Stimulated activated CD4-positive, alpha-beta T cell treated with anti-CD3 and anti-CD28 coated beads, TNF-alpha, amount 100 ng/mL, for 48 hours (primary cell): ENCODE measurements at regions not wholly inside any gene's neighbourhood (a gene's known extent, or its start where the extent isn't known, plus 50 kb on each side); places are given as distances from the start of the nearest gene placed in this dataset.
"Not testable (repeated sequence)": the region's sequence is repeated elsewhere in the genome, so short reads cannot be mapped to it uniquely, and the experiment has no call there.

Experiments
- DNase-seq, 3 donors: peaks; one replicate each; pipeline ENCODE4 v3.0.0-alpha.2; 2020; ENCODE audit warnings: low read depth in 3 of 3

DNA sequence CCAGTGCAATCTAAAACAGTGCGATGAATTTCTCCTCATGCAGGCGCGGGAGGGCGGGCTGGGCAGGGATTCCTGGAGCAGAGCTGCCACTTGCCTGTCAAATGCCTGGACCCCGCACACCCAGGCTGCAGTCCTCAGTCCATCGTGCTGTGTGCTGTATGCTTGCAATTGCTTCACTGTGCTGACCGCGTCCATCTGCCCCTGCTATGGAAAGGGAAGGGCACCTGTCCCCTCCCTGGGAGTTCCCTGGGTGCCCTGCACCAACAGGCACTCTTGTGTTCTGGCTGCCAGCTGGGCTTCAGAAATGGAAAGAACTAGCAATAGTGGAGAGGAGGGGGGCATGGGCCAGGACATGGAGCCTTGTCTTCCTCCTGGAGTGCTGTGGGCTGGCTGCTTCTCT is 185.4 kb upstream of the B3GAT1 start:
- no peak for DNase-seq

DNA sequence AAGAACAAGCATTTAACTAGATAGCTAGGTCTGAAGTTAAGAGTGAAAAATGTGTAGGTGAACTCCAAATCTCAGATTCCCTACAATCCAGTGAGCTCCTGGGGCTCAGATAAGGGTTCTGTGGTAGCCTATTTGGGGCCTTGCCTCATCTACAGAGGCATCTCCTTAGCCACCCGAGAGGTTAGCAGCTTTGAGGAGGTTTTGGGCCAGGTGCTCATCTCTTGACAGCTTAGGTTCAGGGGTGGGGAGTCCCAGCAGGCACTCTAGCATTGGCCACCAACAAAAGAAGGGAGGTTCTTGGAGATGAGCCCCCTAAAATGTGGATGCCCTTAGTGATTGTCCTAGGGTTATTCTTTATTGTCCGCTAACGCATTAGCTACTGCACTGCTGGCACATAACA is 184.4 kb upstream of the B3GAT1 start:
- DNase-seq, result no peak

DNA sequence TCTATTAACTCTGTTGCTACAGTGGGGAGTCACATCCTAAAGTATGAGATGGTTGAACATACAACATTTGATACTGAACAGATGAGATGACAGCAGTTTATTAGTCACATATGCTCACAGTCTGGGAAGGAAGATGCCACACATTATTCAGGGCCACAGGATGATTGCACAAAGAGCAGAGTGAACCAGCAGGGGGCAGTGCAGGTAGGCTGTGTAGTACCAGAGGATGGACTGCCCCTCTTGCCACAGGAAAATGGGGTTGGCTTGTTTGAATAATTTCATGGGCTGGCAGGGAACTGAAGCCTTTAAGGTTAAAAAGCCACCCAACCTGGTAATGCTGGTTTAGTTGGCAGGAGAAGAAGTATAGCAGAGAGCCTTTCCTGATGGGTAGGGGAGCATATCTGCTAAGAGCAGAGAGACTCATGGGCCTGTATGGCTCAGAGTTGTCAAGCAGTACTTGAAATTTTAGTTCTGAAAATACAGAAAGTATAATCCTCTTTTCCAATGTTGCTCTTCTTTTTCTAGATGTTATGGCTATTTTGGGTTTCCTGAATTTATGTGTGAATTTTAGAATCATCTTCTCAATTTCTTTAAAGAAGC is 180.4 kb upstream of the B3GAT1 start:
- peak; percentile 39 to 62 (median 40) for DNase-seq

DNA sequence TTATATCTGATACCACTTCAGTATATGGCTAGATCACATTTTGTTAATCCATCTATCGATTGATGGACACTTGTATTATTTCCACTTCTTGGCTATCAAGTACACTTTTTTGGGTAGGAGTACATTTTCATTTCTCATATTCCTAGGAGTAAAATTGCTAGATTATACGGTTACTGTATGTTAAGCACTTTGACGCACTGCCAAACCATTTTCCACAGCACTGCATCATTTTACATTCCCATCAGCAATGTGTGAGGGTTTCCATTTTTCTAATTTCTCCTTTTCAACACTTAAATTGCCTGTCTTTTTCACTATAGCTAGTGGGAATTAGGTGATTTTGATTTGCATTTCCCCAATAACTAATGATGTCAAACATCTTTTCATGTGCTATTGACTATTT is 179.3 kb upstream of the B3GAT1 start:
- no peak for DNase-seq

DNA sequence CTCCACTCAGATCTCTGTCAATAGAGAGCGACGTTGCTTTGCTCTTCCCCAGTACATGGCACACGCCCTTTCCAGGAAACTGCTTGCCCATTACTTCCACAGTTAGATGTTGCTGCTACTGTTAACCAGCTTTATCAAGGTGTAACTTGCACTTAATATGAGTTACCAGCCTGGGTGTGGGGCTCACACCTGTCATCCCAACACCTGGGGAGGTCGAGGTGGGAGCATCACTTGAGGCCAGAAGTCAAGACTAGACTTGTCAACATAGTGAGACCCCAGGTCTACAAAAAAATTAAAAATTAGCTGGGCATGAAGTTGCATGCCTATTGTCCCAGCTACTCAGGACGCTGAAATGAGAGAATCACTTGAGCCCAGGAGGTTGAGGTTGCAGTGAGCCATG is 177.1 kb upstream of the B3GAT1 start:
- DNase-seq, result no peak

DNA sequence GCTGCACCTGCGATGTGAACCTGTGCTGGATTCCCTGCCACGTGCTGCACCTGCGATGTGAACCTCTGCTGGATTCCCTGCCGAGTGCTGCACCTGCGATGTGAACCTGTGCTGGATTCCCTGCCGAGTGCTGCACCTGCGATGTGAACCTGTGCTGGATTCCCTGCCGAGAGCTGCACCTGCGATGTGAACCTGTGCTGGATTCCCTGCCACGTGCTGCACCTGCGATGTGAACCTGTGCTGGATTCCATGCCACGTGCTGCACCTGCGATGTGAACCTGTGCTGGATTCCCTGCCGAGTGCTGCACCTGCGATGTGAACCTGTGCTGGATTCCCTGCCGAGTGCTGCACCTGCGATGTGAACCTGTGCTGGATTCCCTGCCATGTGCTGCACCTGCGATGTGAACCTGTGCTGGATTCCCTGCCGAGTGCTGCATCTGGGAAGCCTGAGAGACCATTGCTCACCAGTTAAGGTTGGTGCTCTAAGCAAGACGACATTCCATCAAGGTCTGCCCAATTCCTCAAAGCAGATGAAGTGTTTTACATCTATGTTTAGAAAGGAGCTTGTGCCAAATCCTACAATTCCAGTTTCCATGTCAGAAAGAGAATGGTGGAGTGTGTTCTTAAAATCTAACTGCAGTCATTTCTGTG is 176.5 kb upstream of the B3GAT1 start:
- not testable (repeated sequence) for DNase-seq

DNA sequence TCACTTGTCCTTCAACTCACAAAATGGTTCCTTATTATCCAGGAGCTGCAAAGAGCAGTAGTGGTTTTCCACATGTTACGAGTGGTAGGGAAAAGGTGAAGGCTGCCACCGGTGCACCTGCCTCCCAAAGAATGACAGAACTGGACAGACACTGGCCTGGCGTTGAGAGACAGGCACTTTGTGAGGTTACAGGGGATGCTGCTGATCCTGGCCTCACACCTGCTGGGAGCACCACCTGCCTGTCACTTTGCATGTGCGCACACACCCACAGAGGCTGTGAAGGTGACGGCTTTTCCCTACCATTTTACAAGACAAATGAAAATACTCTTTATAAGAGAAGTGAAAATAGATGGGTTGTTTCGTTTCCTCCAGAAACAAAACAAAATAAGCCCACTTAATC is 175.3 kb upstream of the B3GAT1 start:
- DNase-seq, result no peak

DNA sequence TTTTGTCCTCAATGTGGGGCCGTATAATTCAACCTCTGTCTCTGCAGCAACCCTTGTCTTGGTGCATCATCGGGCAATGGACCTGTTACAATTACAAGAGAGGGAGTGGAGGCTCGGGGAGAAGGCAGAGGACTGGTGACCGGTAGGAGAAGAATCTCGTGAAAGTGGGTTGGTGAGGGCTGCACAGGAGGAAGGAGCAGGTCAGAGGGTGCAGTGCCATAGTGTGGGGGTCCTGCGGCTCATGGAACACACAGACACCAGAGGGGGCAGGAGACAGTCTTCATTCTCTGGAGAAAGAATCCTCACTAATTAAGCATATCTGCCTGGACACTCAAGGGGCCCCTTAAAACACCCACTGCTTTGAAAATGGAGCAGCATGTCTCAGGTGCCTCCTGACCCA is 174.7 kb upstream of the B3GAT1 start:
- DNase-seq, result no peak

DNA sequence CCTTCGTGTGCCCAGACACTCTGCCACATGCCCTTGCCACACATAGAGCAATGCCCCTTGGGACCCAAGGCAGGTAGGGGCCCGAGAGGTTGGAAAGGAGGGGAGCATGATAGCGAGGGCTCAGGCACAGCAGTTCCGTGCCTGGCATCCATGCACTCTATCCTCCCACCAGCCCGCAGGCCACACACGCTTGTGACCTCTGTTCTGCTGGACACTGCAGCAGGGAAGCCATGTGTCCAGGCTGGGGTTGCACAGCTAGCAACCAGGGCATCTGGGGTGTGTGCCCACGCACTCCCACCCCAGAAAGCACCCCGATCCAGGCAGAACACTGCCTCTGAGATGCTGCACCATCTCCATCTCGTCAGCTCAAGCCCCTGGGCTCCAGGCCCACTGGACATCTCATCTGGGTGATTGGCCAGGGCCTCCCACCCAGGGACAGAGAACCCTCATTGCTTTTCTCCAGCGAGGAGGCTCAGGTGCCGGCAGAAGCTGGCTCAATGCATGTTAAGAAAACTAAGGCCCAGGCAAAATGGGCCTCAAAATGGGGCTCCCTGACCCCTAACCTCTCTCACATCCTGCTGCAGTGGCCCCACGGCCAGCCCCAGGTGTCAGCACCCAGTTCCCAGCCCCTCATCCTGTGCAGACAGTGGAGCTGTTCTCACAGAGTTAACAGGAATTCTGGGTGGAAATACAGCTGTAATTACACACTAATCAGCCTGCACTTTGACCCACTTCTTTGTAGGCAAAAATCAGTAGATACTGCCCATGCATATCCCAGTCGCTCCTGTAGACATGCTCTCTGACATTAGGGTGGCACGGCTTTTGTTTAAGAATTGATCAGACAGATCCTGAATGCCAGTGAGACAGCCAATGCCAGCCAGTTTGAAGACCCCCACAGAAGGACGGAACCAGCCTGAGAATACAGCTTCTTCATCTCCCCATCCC is 173.9 kb upstream of the B3GAT1 start:
- DNase-seq, result no peak

DNA sequence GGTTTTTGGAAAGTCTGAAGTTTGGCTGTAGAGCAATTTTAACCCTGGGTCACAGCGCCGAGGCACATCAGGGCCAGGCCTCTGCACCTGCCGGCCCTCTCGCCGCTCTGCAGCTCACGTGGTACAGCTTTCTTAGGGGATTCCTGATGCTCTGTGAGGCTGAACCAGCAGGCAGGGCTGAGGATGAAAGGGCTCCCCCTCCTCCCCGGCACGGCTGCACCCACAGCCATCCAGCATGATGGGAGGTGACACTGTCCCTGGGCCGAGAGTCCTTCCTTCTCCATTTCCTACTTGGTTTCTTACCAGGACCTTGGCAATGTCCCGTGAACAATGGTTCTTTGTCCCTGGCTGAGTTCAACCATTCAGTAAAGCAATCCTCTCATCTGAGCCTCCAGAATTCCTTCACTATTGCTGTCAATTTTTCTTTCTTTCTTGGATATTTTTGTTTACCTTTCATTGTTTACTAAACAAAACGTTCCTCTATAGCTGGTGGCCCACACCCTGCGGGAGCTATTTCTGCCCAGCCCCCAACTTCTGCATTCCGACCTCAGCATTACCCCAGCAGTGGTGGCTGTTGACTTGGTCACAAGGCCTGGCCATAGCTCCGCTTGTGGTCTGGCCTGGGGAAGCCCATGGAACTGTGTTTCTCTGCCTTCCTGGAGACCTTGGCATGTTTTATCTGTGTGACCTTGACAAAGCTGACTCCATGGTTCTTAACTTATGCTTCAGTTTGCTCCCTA is 172.8 kb upstream of the B3GAT1 start:
- DNase-seq, result no peak

DNA sequence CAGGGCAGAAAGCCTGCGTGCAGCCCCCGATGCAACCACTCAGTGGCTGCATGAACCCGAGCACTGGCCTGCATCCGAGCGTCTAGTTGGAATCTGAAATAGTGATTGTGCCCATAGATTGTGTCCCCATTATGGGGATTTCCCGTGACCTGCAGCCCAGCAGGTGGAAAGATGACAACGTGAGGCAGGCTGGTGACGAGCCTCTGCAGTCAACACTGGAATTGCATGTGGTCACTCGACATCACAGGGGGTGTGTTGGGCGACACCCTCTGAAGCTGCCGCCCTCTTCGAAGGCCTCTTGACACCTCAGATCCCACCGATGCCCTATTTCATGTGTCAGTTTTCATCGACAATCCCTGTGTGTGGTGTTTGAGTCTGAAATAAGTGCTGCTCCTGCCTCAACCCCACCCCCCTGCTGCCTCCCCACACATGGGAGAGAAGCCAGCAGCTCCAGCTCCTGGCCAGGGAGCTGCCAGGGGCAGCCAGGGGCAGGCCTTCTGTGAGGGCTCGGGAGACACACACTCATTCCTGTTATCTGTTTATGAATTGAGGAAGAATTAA is 172.0 kb upstream of the B3GAT1 start:
- no peak for DNase-seq

DNA sequence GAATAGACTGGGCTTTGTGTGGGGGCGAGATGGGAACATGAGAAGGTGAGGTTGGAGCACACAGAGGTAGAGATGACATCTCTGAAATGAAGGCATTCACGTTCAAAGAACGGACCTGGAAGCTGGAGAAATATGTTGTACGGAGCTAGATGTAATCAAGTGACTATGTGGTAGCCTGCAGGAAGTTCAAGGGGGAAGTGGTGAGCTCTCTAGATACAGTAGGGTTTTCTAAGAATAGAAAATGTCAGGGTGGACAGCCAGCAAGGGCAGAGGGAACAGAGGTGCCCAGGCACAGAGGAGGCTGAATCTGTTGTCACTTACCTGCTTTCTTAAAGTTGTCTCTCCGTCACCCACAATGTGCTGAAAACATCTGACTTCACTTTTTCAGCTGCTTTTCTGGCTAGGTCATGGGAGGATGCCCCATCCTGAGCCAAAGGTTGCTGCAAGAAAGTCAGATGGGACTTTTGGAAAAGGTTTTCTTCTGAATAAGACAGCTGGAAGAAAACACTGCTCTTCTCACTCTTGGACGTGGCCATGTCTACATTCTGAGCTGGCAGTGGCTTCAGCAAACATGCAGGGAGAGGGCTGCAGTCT is 171.5 kb upstream of the B3GAT1 start:
- DNase-seq, result no peak

DNA sequence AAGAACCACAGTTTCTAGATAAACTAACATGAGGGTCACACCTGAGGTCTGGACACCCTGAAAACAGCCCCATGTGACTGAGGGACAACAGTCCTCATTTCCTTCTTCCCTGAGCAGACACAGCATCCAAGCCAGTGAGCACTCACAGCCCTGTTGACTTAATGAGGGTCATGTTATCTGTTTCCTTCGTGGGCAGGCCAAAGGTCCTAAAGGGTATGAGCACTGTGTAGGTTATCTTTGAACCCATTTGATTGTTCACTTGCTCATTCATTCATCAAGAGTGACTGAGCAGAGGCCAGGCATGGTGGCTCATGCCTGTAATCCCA is 170.7 kb upstream of the B3GAT1 start:
- DNase-seq, result no peak

DNA sequence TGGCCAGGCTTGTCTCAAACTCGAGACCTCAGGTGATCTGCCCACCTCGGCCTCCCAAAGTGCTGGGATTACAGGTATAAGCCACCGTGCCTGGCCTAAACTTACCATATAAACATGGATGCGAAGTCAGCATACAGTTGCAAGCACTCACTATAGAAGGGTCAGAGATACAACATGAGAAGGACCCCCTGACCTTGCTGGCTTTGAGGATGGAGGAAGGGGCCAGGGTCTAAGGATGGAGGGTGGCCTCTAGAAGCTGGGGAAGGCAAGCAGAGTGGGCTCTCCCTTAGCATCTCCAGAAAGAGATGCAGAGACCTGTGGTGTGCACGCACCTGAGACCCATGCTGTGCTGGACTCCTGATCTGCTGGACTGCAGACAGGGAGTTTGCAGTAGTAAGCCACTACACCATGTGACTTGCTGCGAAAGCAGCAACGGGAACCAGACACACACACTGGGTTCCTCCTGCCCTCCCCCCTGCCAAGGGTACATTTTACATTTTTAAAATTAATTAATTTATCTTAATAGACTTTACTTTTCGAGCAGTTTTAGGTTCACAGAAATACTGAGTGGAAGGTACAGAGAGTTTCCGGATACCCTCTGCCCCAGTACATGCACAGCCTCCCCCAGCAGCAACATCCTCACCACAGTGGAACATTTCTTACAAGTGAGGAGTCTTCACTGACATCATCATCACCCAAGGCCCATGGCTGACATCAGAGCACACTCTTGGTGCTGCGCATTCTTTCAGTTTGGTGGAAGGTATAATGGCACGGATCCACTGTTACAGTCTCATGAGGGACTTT is 170.1 kb upstream of the B3GAT1 start:
- no peak for DNase-seq

DNA sequence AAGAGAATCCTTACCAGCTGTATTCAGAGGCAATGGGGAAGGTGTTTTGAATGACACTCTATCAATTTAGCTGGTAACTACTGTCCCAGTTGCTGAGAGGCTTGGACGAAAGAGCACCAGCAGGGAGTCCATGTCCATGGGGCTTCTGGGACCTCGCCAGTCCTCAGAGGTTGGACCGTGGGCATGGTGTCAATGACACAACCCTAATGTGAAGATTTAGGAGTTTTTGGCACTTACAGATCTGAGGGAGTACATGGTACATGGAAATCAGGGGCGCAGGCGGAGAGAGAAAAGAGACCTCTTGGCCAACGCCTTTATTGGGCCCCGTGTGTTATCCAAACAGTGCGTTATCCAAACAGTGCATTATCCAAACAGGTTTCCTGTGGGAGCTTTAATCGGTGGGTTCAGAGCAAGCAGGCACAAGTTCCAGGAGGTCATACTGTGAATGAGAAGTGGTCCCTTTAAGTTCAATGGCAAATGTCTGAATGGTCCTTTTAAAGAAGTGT is 169.1 kb upstream of the B3GAT1 start:
- no peak for DNase-seq

DNA sequence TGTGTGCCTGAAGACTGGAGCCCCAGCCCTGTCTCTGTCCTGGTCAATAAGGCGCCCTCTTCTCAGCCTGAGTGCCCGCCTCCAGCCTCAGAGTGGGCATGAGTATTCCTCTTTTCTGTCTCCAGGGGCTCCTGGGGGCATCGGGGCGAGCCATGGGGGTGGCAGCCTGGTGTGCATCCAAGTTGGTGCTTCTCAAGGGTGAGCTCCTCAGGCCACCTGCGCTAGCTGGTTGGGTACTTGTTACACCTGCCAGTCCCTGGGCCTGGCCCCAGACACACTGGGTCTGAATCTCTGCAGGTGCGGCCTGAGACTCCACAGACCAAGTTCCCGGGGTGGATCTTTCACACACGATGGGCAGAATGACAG is 168.6 kb upstream of the B3GAT1 start:
- DNase-seq, result no peak

DNA sequence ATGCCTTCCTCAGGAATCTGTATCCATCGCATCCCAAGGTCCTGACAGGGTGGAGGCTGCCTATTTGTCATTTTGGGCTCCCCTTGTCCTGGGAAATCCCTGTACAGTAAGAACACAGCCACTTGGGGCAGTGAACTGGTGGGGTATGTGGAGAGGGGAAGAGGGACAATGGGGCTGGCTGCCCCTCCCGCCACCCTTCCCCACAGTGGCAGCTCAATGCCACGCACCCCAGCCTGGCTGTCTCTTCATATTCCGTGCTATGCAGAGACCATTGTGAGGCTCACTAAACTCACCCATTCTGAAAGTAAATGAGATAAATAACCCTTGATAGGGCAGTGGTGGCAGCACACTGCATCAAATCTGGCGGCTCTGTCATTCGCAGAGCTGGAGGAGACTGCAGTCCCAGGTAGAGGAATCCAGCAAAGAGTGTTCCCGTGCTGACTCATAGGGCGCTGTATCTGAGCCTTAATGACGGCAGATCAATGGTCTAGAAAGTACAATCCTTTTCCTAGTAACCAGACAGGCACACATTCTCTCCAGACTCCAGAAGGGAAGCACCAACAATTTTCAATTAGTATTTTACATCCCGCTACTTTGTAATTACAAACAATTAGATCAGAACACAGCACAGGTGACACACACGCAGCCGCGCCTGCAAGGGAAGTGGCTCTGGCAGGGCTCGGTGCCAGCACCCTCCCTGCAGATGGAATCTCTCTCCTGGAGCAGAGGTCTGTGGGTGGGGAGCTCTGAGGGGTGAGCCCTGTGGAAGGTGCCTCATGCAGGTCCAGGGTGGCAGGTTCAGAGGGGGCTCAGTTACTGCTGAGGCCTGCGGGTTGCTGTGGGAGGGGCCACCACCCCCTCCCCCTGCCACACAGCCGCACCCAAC is 167.9 kb upstream of the B3GAT1 start:
- DNase-seq, result no peak

DNA sequence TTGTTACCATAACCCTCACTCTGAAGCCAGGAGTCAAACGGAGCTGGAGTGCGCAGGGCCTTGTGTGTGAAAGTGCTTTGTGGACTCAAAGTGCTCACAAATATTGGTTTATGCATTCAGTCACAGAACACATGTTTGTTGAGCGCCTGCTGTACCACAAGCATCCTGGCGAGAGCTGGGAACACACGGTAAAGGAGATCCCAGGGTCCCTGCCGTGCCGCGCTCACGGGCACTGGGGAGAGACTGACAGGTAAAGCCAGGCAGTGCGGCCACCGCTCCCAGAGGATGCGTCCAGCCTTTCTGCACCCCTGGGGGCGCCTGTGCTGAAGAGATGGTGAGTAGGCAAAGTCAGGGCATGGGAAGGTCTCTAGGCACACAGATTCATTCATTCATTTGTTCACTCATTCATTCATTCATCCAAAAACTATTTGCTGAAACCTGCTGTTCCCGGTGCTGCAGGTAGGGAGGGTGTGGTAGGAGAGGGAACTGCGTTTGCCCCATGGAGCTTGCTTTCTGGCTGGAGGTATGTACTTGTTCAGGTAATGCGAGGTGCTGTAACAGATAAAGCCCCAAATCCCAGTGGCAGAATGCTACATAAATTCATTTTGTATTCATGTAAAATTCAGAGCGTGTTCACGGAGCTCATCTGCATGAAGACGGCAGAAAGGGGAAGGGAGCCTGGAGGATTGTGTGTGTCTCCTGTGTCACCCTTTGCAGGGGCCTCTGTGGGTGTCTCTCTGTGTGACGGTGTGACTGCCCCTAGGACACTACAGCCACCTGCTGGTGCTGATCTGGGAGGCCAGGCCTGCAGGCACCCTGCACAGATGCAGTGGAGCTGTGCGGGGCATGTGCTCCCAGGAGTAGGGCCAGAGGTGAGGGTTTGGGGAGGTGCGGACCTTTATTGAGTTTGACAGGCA is 167.0 kb upstream of the B3GAT1 start:
- DNase-seq, result no peak
